Testis (tissue), 2 donors: ENCODE measurements at regions not wholly inside any gene's neighbourhood (a gene's known extent, or its start where the extent isn't known, plus 50 kb on each side); places are given as distances from the start of the nearest gene placed in this dataset.

Source experiments
- DNase-seq: peaks from one replicate; pipeline ENCODE4 v3.0.0-alpha.2; 2019
- H3K27ac ChIP-seq, 2 donors: fragments of 200-600 bp; sonication (generic); one replicate each; pipeline ENCODE4 v1.5.1; 2019
- H3K27me3 ChIP-seq: fragments of 200-600 bp; sonication (generic); one replicate; pipeline ENCODE4 v1.5.1; 2019
- H3K36me3 ChIP-seq: fragments of 200-600 bp; sonication (generic); one replicate; pipeline ENCODE4 v1.5.1; 2017; ENCODE audit warnings: low read depth; ENCODE audit errors: missing control alignments
- H3K4me1 ChIP-seq: fragments of 200-600 bp; sonication (generic); one replicate; pipeline ENCODE4 v1.5.1; 2019
- H3K4me3 ChIP-seq, 2 donors: fragments of 200-600 bp; sonication (generic); one replicate each; pipeline ENCODE4 v1.5.1; 2017 to 2019
- H3K9me3 ChIP-seq: fragments of 200-600 bp; sonication (generic); one replicate; pipeline ENCODE4 v1.5.1; 2017
- CTCF ChIP-seq, 3 experiments: fragments of 450-650 bp in 2 of 3; fragments of 200-600 bp in 1 of 3; sonication (generic) in 1 of 3; IDR thresholded peaks; one replicate each; pipeline ENCODE4 v1.5.1; 2016 to 2019; ENCODE audit warnings: antibody characterized with exemption in 3 of 3, mild to moderate bottlenecking in 2 of 3, moderate library complexity in 1 of 3
- POLR2A ChIP-seq: fragments of 450-650 bp; IDR thresholded peaks from one replicate; pipeline ENCODE4 v1.6.1; 2017; ENCODE audit warnings: antibody characterized with exemption, mild to moderate bottlenecking, moderate library complexity
- WGBS, 2 donors: methylation state at CpG; one replicate each; pipeline ENCODE4 v1.1.5; 2018; 5-methylcytosine and 5-hydroxymethylcytosine counted together
- intact Hi-C: fragments of 100-400 bp; cut with DNase I; formaldehyde crosslinking; loops from one replicate; pipeline ENCODE4 v1.15.1; 2023; ENCODE audit warnings: low total_unique reads

GRCh38 chr19:30224689-30225606 lies 147.2 kb upstream of the ZNF536 start:
- peak overlapping the region; percentile 69 to 72 for H3K27ac ChIP-seq
- no peaks in the 10 kb centered on the region for H3K27me3 ChIP-seq
- H3K4me1 ChIP-seq, result peaks cover 5% of the 10 kb centered on the region
- intact Hi-C loops, result no loop called here
- no peaks in the 10 kb centered on the region for H3K36me3 ChIP-seq
- H3K9me3 ChIP-seq, result no peaks in the 10 kb centered on the region
- no peak for TF ChIP-seq POLR2A
- no peak for TF ChIP-seq CTCF (IDR thresholded peaks at IDR 0.05)
- WGBS, 2 donors, result 7 to 9% methylated on average over 39 to 43 of the region's 43 CpGs
- peak; percentile 60 for DNase-seq
- peak overlapping the region; percentile 41 to 66 for H3K4me3 ChIP-seq

- no peak for TF ChIP-seq CTCF (IDR thresholded peaks at IDR 0.05)
- TF ChIP-seq POLR2A, result no peak
- 2 to 3% methylated on average over 33 to 83 of the region's 84 CpGs for WGBS, 2 donors
- H3K4me3 ChIP-seq, result peak overlapping the region; percentile 41 to 66
- intact Hi-C loops, result no loop called here
- no peaks in the 10 kb centered on the region for H3K36me3 ChIP-seq
- H3K9me3 ChIP-seq, result no peaks in the 10 kb centered on the region
- peak overlapping the region; percentile 42 to 69 for H3K27ac ChIP-seq
- H3K4me1 ChIP-seq, result peaks cover 5% of the 10 kb centered on the region
- DNase-seq, result no peak
- no peaks in the 10 kb centered on the region for H3K27me3 ChIP-seq
Measured at GRCh38 chr19:30225676-30226463, 146.3 kb upstream of the ZNF536 start.

- H3K9me3 ChIP-seq, result no peaks in the 10 kb centered on the region
- no peaks in the 10 kb centered on the region for H3K27me3 ChIP-seq
- H3K4me3 ChIP-seq, result peak overlapping the region; percentile 41 to 66
- H3K27ac ChIP-seq, result peak overlapping the region in 1 of 2 donors; percentile 42
- peak; percentile 78 for DNase-seq
- no peaks in the 10 kb centered on the region for H3K36me3 ChIP-seq
- H3K4me1 ChIP-seq, result peaks cover 5% of the 10 kb centered on the region
- WGBS, 2 donors, result 2 to 3% methylated on average over 26 to 29 of the region's 29 CpGs
- intact Hi-C loops, result no loop called here
- no peak for TF ChIP-seq CTCF (IDR thresholded peaks at IDR 0.05)
- no peak for TF ChIP-seq POLR2A
Measured at GRCh38 chr19:30226464-30227011, 145.6 kb upstream of the ZNF536 start.

GRCh38 chr19:30227012-30227621 lies 145.1 kb upstream of the ZNF536 start:
- intact Hi-C loops, result no loop called here
- Histone ChIP-seq H3K4me3 (peak overlapping the region; percentile 55 to 66), H3K9me3 (no peaks in the 10 kb centered on the region), H3K27me3 (no peaks in the 10 kb centered on the region), H3K27ac (peak overlapping the region; percentile 42 to 59), H3K36me3 (no peaks in the 10 kb centered on the region), H3K4me1 (peaks cover 5% of the 10 kb centered on the region)
- WGBS, 2 donors, result 0% methylated on average over 21 to 34 of the region's 35 CpGs
- peak; percentile 55 for DNase-seq
- TF ChIP-seq CTCF (IDR thresholded peaks at IDR 0.05), result no peak
- no peak for TF ChIP-seq POLR2A
